Smooth muscle cell (in vitro differentiated cells): ENCODE measurements at regions not wholly inside any gene's neighbourhood (a gene's known extent, or its start where the extent isn't known, plus 50 kb on each side); places are given as distances from the start of the nearest gene placed in this dataset.
A peak's percentile ranks its signal among the peaks of the same experiment; 100 is the strongest.

Experiments
- DNase-seq: peaks from one replicate; lab custom pipeline; 2025; ENCODE audit not compliant: unreplicated experiment; lab: John Stamatoyannopoulos, UW
- H2AFZ ChIP-seq: fragments of 200-600 bp; sonication (generic); 2 replicates; pipeline ENCODE4 v1.6.0; 2016; ENCODE audit warnings: antibody characterized with exemption, low read depth, mild to moderate bottlenecking
- H3F3A ChIP-seq: fragments of 200-600 bp; sonication (generic); 2 replicates; pipeline ENCODE4 v1.6.0; 2017; ENCODE audit warnings: antibody characterized with exemption, low read depth
- H3K27ac ChIP-seq: fragments of 200-600 bp; sonication (generic); 2 replicates; pipeline ENCODE4 v1.5.1; 2016; ENCODE audit warnings: low read depth, mild to moderate bottlenecking
- H3K27me3 ChIP-seq: fragments of 200-600 bp; sonication (generic); 2 replicates; pipeline ENCODE4 v1.6.1; 2016; ENCODE audit warnings: low read depth, mild to moderate bottlenecking
- H3K36me3 ChIP-seq: fragments of 200-600 bp; sonication (generic); 2 replicates; pipeline ENCODE4 v1.5.1; 2016; ENCODE audit warnings: low read depth
- H3K4me1 ChIP-seq: fragments of 200-600 bp; sonication (generic); 2 replicates; pipeline ENCODE4 v1.5.1; 2016; ENCODE audit warnings: low read depth
- H3K4me2 ChIP-seq: fragments of 200-600 bp; sonication (generic); 2 replicates; pipeline ENCODE4 v1.6.0; 2016; ENCODE audit warnings: mild to moderate bottlenecking
- H3K4me3 ChIP-seq: fragments of 200-600 bp; sonication (generic); 2 replicates; pipeline ENCODE4 v1.5.1; 2016; ENCODE audit warnings: mild to moderate bottlenecking
- H3K79me2 ChIP-seq: fragments of 200-600 bp; sonication (generic); 2 replicates; pipeline ENCODE4 v1.6.0; 2016; ENCODE audit warnings: low read depth, mild to moderate bottlenecking
- H3K9ac ChIP-seq: fragments of 200-600 bp; sonication (generic); 2 replicates; pipeline ENCODE4 v1.6.0; 2016; ENCODE audit warnings: low read depth
- H3K9me3 ChIP-seq: fragments of 200-600 bp; sonication (generic); replicated peaks from 2 replicates; pipeline ENCODE4 v1.5.1; 2016; ENCODE audit warnings: low read depth
- H4K20me1 ChIP-seq: fragments of 200-600 bp; sonication (generic); 2 replicates; pipeline ENCODE4 v1.6.0; 2016; ENCODE audit warnings: low read depth
- CTCF ChIP-seq: fragments of 200-600 bp; sonication (generic); IDR thresholded peaks from 2 replicates; pipeline ENCODE4 v1.5.1; 2017; ENCODE audit warnings: borderline replicate concordance, mild to moderate bottlenecking, antibody characterized with exemption; ENCODE audit not compliant: insufficient read depth, poor library complexity, severe bottlenecking
- WGBS: methylation state at CpG from one replicate; pipeline ENCODE4 v1.1.7; 2016; ENCODE audit warnings: low lambda C conversion rate; 5-methylcytosine and 5-hydroxymethylcytosine counted together

GRCh38 chr9:110128664-110129329, 79.2 kb downstream of the C9orf152 start:
- Histone ChIP-seq H3K27ac (peak overlapping the region; percentile 93), H4K20me1 (peaks cover 63% of the 10 kb centered on the region), H3K4me3 (no peak overlapping the region), H3F3A (peaks cover 19% of the 10 kb centered on the region), H3K27me3 (no peaks in the 10 kb centered on the region), H3K9ac (no peak overlapping the region), H3K36me3 (no peaks in the 10 kb centered on the region), H3K9me3 (no peaks in the 10 kb centered on the region), H3K4me2 (peak overlapping the region; percentile 84), H2AFZ (no peak overlapping the region), H3K4me1 (peaks cover 60% of the 10 kb centered on the region), H3K79me2 (peaks cover 71% of the 10 kb centered on the region)
- DNase-seq = no peak
- 70% methylated on average over 7 of the region's 7 CpGs for WGBS
- TF ChIP-seq CTCF = no peak

- Histone ChIP-seq H3K4me1 (peaks cover 53% of the 10 kb centered on the region), H4K20me1 (peaks cover 69% of the 10 kb centered on the region), H3K36me3 (no peaks in the 10 kb centered on the region), H3K4me2 (peak overlapping the region; percentile 6), H3F3A (peaks cover 14% of the 10 kb centered on the region), H3K9me3 (no peaks in the 10 kb centered on the region), H3K27me3 (no peaks in the 10 kb centered on the region), H3K4me3 (no peak overlapping the region), H3K79me2 (peaks cover 78% of the 10 kb centered on the region), H3K9ac (no peak overlapping the region), H3K27ac (peak overlapping the region; percentile 93), H2AFZ (no peak overlapping the region)
- TF ChIP-seq CTCF = no peak
- 94% methylated on average over 1 of the region's 1 CpG for WGBS
- DNase-seq = no peak
Observed at GRCh38 chr9:110129425-110129824, 78.5 kb downstream of the C9orf152 start.

GRCh38 chr9:110130211-110130610, 77.7 kb downstream of the C9orf152 start:
- Histone ChIP-seq H3K9me3 (no peaks in the 10 kb centered on the region), H3K4me2 (peak overlapping the region; percentile 6), H2AFZ (no peak overlapping the region), H4K20me1 (peaks cover 74% of the 10 kb centered on the region), H3K27me3 (no peaks in the 10 kb centered on the region), H3K79me2 (peaks cover 82% of the 10 kb centered on the region), H3K4me3 (no peak overlapping the region), H3F3A (peaks cover 8% of the 10 kb centered on the region), H3K36me3 (no peaks in the 10 kb centered on the region), H3K27ac (peak overlapping the region; percentile 21), H3K4me1 (peaks cover 47% of the 10 kb centered on the region), H3K9ac (no peak overlapping the region)
- DNase-seq = no peak
- 57% methylated on average over 3 of the region's 3 CpGs for WGBS
- TF ChIP-seq CTCF = no peak
